ENCODE measurements at regions not wholly inside any gene's neighbourhood (a gene's known extent, or its start where the extent isn't known, plus 50 kb on each side); places are given as distances from the start of the nearest gene placed in this dataset.

- TF ChIP-seq CTCF (IDR thresholded peaks at IDR 0.05): no peak
- TF ChIP-seq POLR2A (IDR thresholded peaks at IDR 0.05): no peak
Observed at GRCh38 chr2:217695033-217695520, 307.7 kb downstream of the TNS1 start.
